ENCODE measurements at regions not wholly inside any gene's neighbourhood (a gene's known extent, or its start where the extent isn't known, plus 50 kb on each side); places are given as distances from the start of the nearest gene placed in this dataset.
"Not testable (repeated sequence)": the region's sequence is repeated elsewhere in the genome, so short reads cannot be mapped to it uniquely, and the experiment has no call there.

GRCh38 chr5:125251703-125252102 is 505.3 kb upstream of the ZNF608 start:
- no peak for DNase-seq (ENCODE audit: low read depth in 2 of 2)

GRCh38 chr5:125253634-125254033 is 507.2 kb upstream of the ZNF608 start:
- not testable (repeated sequence) for DNase-seq (ENCODE audit: low read depth in 2 of 2)

GRCh38 chr5:125254267-125254666 is 507.8 kb upstream of the ZNF608 start:
- no peak for DNase-seq (ENCODE audit: low read depth in 2 of 2)

- DNase-seq (ENCODE audit: low read depth in 2 of 2): no peak
Measured at GRCh38 chr5:125256296-125256695, 509.9 kb upstream of the ZNF608 start.

- DNase-seq (ENCODE audit: low read depth in 2 of 2): no peak
Measured at GRCh38 chr5:125257057-125257972, 510.9 kb upstream of the ZNF608 start.

GRCh38 chr5:125257997-125258396 is 511.6 kb upstream of the ZNF608 start:
- DNase-seq (ENCODE audit: low read depth in 2 of 2): no peak

GRCh38 chr5:125258615-125259014 is 512.2 kb upstream of the ZNF608 start:
- no peak for DNase-seq (ENCODE audit: low read depth in 2 of 2)

GRCh38 chr5:125261505-125262250 is 515.2 kb upstream of the ZNF608 start:
- DNase-seq (ENCODE audit: low read depth in 2 of 2): no peak

GRCh38 chr5:125262782-125263181 is 516.3 kb upstream of the ZNF608 start:
- no peak for DNase-seq (ENCODE audit: low read depth in 2 of 2)

- DNase-seq (ENCODE audit: low read depth in 2 of 2): no peak
Measured at GRCh38 chr5:125263356-125263755, 516.9 kb upstream of the ZNF608 start.

GRCh38 chr5:125266106-125266505 is 519.7 kb upstream of the ZNF608 start:
- no peak for DNase-seq (ENCODE audit: low read depth in 2 of 2)

GRCh38 chr5:125267636-125268248 is 521.3 kb upstream of the ZNF608 start:
- no peak for DNase-seq (ENCODE audit: low read depth in 2 of 2)

- DNase-seq (ENCODE audit: low read depth in 2 of 2): no peak
Measured at GRCh38 chr5:125269926-125270325, 523.5 kb upstream of the ZNF608 start.

GRCh38 chr5:125272357-125272756 is 525.9 kb upstream of the ZNF608 start:
- DNase-seq (ENCODE audit: low read depth in 2 of 2): no peak

- no peak for DNase-seq (ENCODE audit: low read depth in 2 of 2)
Measured at GRCh38 chr5:125274211-125274610, 527.8 kb upstream of the ZNF608 start.

GRCh38 chr5:125274938-125275724 is 528.7 kb upstream of the ZNF608 start:
- no peak for DNase-seq (ENCODE audit: low read depth in 2 of 2)

- DNase-seq (ENCODE audit: low read depth in 2 of 2): no peak
Measured at GRCh38 chr5:125275725-125276090, 529.3 kb upstream of the ZNF608 start.

- no peak for DNase-seq (ENCODE audit: low read depth in 2 of 2)
Measured at GRCh38 chr5:125276096-125276495, 529.7 kb upstream of the ZNF608 start.

- no peak for DNase-seq (ENCODE audit: low read depth in 2 of 2)
Measured at GRCh38 chr5:125277494-125278154, 531.2 kb upstream of the ZNF608 start.

- no peak for DNase-seq (ENCODE audit: low read depth in 2 of 2)
Measured at GRCh38 chr5:125278711-125279110, 532.3 kb upstream of the ZNF608 start.

GRCh38 chr5:125281667-125282066 is 535.2 kb upstream of the ZNF608 start:
- no peak for DNase-seq (ENCODE audit: low read depth in 2 of 2)
